LNCaP clone FGC (cell line): ENCODE measurements at regions not wholly inside any gene's neighbourhood (a gene's known extent, or its start where the extent isn't known, plus 50 kb on each side); places are given as distances from the start of the nearest gene placed in this dataset.

ENCODE experiments used
- DNase-seq: peaks from one replicate; pipeline ENCODE4 v3.0.0-alpha.2; 2011; ENCODE audit warnings: low read depth
- H3K4me3 ChIP-seq: 2 replicates; pipeline ENCODE4 v1.5.1; 2011; ENCODE audit warnings: mild to moderate bottlenecking, low read depth, low read length, control low read depth
- TF ChIP-seq, protein P1 (sequence below): IDR thresholded peaks from 2 replicates; pipeline ENCODE4 v1.5.1; 2012; ENCODE audit warnings: mild to moderate bottlenecking; ENCODE audit not compliant: control insufficient read depth, insufficient read depth; ENCODE audit errors: extremely low read depth

DNA sequence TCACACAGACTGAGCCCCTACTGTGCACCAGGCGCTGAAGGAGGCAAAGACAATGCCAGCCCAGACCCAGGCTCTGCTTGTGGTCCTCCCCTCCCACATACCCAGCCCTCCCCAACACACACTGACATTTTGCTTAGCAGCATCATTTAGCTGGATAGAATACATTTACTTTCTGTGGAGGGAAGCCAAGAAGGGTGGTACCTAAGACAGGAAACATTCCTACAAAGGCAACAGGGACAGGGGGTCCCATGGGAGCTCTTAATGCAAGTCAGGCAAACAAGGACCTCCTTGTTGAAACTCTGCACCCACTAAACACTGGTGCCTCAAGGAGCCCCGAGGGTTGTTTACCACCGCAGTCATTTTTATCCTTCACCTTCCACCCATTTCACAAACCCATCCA, 77.0 kb upstream of the ZNF507 start:
- no peak overlapping the region for H3K4me3 ChIP-seq
- no peak for DNase-seq
- TF ChIP-seq, protein P1, sequence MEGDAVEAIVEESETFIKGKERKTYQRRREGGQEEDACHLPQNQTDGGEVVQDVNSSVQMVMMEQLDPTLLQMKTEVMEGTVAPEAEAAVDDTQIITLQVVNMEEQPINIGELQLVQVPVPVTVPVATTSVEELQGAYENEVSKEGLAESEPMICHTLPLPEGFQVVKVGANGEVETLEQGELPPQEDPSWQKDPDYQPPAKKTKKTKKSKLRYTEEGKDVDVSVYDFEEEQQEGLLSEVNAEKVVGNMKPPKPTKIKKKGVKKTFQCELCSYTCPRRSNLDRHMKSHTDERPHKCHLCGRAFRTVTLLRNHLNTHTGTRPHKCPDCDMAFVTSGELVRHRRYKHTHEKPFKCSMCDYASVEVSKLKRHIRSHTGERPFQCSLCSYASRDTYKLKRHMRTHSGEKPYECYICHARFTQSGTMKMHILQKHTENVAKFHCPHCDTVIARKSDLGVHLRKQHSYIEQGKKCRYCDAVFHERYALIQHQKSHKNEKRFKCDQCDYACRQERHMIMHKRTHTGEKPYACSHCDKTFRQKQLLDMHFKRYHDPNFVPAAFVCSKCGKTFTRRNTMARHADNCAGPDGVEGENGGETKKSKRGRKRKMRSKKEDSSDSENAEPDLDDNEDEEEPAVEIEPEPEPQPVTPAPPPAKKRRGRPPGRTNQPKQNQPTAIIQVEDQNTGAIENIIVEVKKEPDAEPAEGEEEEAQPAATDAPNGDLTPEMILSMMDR: no peak

DNA sequence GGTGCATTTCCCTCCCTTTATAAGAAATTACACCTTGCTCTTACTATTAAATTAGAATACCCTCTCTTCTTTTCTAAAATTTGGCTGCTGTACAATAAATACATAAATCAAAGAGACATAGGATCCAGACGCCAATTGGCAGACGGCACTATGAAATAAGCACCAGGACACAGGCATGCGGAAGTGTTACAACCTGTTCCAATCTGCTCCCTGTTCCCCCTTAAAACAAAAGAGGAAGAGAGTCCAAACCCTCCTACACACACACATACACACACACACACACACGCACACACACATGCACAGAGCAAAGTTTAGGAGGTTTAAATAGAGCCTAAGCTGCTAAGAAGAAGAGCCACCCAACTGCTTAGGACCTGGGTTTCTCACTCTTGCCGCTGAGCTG, 75.6 kb upstream of the ZNF507 start:
- TF ChIP-seq, protein P1: no peak
- no peak overlapping the region for H3K4me3 ChIP-seq
- peak; percentile 75 for DNase-seq

DNA sequence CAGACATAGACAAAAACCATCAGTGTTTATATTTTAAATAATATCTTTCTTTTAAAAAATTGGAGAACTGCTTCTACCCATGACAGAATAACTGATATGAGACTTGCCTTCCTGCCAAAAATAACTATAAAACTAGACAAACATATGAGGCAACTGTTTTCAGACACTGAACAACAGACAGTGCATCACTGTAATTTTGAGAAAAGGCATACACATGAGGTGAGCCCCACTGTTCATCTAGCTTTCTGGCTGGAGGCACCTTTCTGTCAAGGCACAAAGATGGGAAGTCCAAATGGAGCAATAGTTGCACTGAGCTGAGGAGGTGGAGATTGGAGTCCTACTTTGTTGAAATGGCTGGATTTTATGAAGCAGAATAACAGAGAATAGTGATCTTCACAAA, 71.9 kb upstream of the ZNF507 start:
- no peak for DNase-seq
- TF ChIP-seq, protein P1: no peak
- H3K4me3 ChIP-seq: no peak overlapping the region

DNA sequence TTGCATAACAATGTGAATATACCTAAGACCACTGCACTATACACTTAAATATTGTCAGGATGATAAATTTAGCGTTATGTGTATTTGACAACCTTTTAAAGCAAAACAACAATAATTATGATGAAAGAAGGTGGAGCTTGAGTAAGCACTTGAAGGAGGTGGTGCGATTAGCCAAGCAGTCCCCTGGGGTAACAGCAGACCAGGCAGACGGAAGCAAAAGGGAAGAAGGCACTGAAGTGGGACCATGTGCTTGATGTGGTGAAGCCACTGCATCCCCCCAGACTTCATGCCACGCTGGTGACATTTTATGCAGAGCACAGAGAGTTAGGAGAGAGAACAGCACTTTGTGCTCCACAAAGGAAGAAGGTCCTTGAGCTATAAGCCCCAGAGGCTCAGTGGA, 58.3 kb upstream of the ZNF507 start:
- TF ChIP-seq, protein P1: no peak

DNA sequence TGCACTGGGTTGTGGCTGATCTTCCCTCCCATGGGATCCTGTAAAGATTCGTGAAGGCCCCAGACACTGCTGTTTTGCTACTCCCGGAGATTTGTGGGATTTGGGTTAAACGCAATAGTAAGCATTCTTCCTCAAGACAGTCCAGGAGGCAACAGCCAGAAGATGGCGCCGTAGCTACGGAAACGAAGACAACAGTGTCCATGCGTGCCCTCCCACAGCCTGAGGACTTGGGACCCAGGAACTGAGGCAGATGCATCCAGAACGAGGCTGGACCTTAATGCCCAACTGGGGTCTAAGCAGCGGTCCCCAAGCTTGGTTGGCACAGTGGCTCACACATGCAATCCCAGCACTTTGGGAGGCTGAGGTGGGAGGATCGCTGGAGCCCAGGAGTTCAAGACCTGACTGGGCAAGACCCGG, 57.6 kb upstream of the ZNF507 start:
- DNase-seq: peak; percentile 17
- H3K4me3 ChIP-seq: no peak overlapping the region
- TF ChIP-seq, protein P1: peak; percentile 84

More for the DNA sequence above, 58.3 kb upstream of the ZNF507 start:
- H3K4me3 ChIP-seq: no peak overlapping the region
- DNase-seq: no peak

DNA sequence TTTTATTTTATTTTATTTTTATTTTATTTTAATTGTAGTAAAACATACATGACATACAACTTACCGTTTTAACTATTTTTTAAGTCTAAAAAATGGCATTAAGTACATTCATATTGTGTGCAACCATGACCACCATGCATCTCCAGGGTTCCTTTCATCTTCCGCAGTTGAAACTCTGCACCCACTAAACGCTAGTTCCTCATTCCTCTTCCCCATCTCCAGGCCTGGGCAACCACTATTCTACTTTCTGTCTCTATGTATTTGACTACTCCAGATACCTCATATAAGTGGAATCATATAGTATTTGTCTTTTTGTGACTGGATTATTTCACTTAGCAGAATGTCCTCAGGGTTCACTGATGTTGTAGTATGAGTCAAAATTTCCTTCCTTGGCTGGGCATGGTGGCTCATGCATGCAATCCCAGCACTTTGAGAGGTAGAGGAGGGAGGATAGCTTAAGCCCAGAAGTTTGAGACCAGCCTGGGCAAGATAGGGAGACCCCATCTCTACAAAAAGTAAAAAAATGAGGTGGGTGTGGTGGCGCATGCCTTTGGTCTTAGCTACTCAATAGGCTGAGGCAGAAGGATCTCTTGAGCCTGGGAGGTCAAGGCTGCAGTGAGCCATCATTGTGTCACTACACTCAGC, 55.7 kb upstream of the ZNF507 start:
- TF ChIP-seq, protein P1: no peak
- no peak overlapping the region for H3K4me3 ChIP-seq
- DNase-seq: no peak

DNA sequence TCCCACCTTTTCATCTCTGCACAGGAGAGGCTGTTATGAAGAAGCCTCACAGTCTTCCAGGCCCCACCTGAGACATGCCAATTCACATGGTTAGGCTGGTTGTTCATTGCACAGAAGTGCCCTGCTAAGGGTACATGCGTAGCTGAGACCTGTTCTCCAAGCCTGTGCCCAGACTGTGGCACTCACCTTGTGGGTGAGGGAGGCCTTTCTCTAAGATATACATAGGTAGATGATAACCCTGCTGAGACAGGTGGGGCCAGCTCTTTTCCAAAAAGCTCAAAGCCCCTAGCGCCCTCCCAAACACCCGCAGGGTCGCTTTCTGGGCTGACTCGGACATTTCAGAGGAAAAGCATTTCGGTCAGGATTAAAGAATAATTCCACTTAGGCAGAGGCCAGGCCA, 53.5 kb upstream of the ZNF507 start:
- TF ChIP-seq, protein P1: no peak
- no peak overlapping the region for H3K4me3 ChIP-seq
- no peak for DNase-seq
